ENCODE measurements at regions not wholly inside any gene's neighbourhood (a gene's known extent, or its start where the extent isn't known, plus 50 kb on each side); places are given as distances from the start of the nearest gene placed in this dataset.

DNA sequence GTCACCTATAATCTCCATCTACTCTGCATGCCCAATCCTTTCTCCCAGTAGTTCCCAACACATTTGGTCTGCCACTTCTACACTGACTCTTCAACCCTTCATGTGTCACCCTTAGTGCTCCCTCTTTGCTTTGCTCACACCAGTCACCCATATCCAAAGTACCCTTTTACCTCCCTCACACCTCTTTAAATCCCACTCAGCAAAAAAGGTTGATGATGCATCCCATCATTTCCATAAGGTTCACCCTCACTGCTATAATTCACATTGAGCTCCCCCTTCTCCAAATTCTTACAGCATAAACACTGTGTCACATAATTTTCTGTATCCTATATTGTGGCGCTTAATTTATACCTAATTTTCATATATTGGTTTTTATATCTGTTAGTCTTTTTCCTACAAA, 83.8 kb upstream of the ATP1B1 start:
- no peak for TF ChIP-seq YY1 (IDR thresholded peaks at IDR 0.05; ENCODE audit: insufficient read depth, insufficient read length)
- TF ChIP-seq ZNF274 (IDR thresholded peaks at IDR 0.05; ENCODE audit: low read depth, low read length): no peak
- no peak for TF ChIP-seq SUZ12 (IDR thresholded peaks at IDR 0.05; ENCODE audit: extremely low read depth, insufficient read depth, insufficient read length)
